Glutamatergic neuron (in vitro differentiated cells): ENCODE measurements at regions not wholly inside any gene's neighbourhood (a gene's known extent, or its start where the extent isn't known, plus 50 kb on each side); places are given as distances from the start of the nearest gene placed in this dataset.

Experiments
- DNase-seq: peaks from one replicate; pipeline ENCODE4 v3.0.0; 2022
- H3K27ac Mint-ChIP-seq: one replicate; pipeline ENCODE4 v1.8.0; 2020; ENCODE audit warnings: mild to moderate bottlenecking, mixed read lengths, inconsistent platforms; ENCODE audit not compliant: unreplicated experiment
- H3K27me3 Mint-ChIP-seq: one replicate; pipeline ENCODE4 v1.8.0; 2020; ENCODE audit warnings: mild to moderate bottlenecking, moderate library complexity, mixed read lengths, inconsistent platforms; ENCODE audit not compliant: unreplicated experiment
- H3K36me3 Mint-ChIP-seq: one replicate; pipeline ENCODE4 v1.8.0; 2020; ENCODE audit warnings: mild to moderate bottlenecking, mixed read lengths, inconsistent platforms; ENCODE audit not compliant: unreplicated experiment
- H3K4me1 Mint-ChIP-seq: one replicate; pipeline ENCODE4 v1.8.0; 2020; ENCODE audit warnings: mild to moderate bottlenecking, low read depth, mixed read lengths, inconsistent platforms; ENCODE audit not compliant: unreplicated experiment
- H3K4me3 Mint-ChIP-seq: one replicate; pipeline ENCODE4 v1.8.0; 2020; ENCODE audit warnings: mild to moderate bottlenecking, mixed read lengths, inconsistent platforms; ENCODE audit not compliant: unreplicated experiment
- H3K9me3 Mint-ChIP-seq: one replicate; pipeline ENCODE4 v1.8.0; 2020; ENCODE audit warnings: mild to moderate bottlenecking, moderate library complexity, mixed read lengths, inconsistent platforms; ENCODE audit not compliant: unreplicated experiment
- CTCF ChIP-seq: fragments of 200-600 bp; sonication (generic); IDR thresholded peaks from one replicate; pipeline ENCODE4 v1.5.0; 2021; ENCODE audit not compliant: partially characterized antibody, unreplicated experiment

GRCh38 chr15:35215093-35215492 lies 130.0 kb upstream of the NANOGP8 start:
- H3K4me1 Mint-ChIP-seq: peaks cover 5% of the 10 kb centered on the region
- H3K27me3 Mint-ChIP-seq: no peaks in the 10 kb centered on the region
- no peak for DNase-seq
- H3K4me3 Mint-ChIP-seq: no peak overlapping the region
- no peak for TF ChIP-seq CTCF
- H3K36me3 Mint-ChIP-seq: no peaks in the 10 kb centered on the region
- no peak overlapping the region for H3K27ac Mint-ChIP-seq
- no peaks in the 10 kb centered on the region for H3K9me3 Mint-ChIP-seq

- no peaks in the 10 kb centered on the region for H3K4me1 Mint-ChIP-seq
- H3K27ac Mint-ChIP-seq: no peak overlapping the region
- no peak for TF ChIP-seq CTCF
- no peak overlapping the region for H3K4me3 Mint-ChIP-seq
- no peak for DNase-seq
- H3K27me3 Mint-ChIP-seq: no peaks in the 10 kb centered on the region
- H3K36me3 Mint-ChIP-seq: no peaks in the 10 kb centered on the region
- H3K9me3 Mint-ChIP-seq: no peaks in the 10 kb centered on the region
These were observed 126.3 kb upstream of the NANOGP8 start for GRCh38 chr15:35211240-35211902.

GRCh38 chr15:35210370-35210769 lies 125.3 kb upstream of the NANOGP8 start:
- H3K9me3 Mint-ChIP-seq: no peaks in the 10 kb centered on the region
- H3K4me1 Mint-ChIP-seq: no peaks in the 10 kb centered on the region
- H3K27me3 Mint-ChIP-seq: no peaks in the 10 kb centered on the region
- no peak overlapping the region for H3K27ac Mint-ChIP-seq
- no peak for TF ChIP-seq CTCF
- H3K36me3 Mint-ChIP-seq: no peaks in the 10 kb centered on the region
- no peak overlapping the region for H3K4me3 Mint-ChIP-seq
- DNase-seq: no peak

- H3K4me1 Mint-ChIP-seq: no peaks in the 10 kb centered on the region
- no peaks in the 10 kb centered on the region for H3K27me3 Mint-ChIP-seq
- H3K27ac Mint-ChIP-seq: no peak overlapping the region
- no peak for DNase-seq
- H3K9me3 Mint-ChIP-seq: no peaks in the 10 kb centered on the region
- no peak for TF ChIP-seq CTCF
- no peak overlapping the region for H3K4me3 Mint-ChIP-seq
- H3K36me3 Mint-ChIP-seq: no peaks in the 10 kb centered on the region
These were observed 124.7 kb upstream of the NANOGP8 start for GRCh38 chr15:35209838-35210237.

GRCh38 chr15:35208353-35208752 lies 123.3 kb upstream of the NANOGP8 start:
- Mint-ChIP-seq H3K4me3 (no peak overlapping the region), H3K27me3 (no peaks in the 10 kb centered on the region), H3K9me3 (no peaks in the 10 kb centered on the region), H3K4me1 (no peaks in the 10 kb centered on the region), H3K36me3 (no peaks in the 10 kb centered on the region), H3K27ac (no peak overlapping the region)
- no peak for DNase-seq
- no peak for TF ChIP-seq CTCF
